NCI-H1417 treated with DMSO at 0.1 percent for 48 hours (cell line): ENCODE measurements at regions not wholly inside any gene's neighbourhood (a gene's known extent, or its start where the extent isn't known, plus 50 kb on each side); places are given as distances from the start of the nearest gene placed in this dataset.

ENCODE experiments used
- DNase-seq: peaks from one replicate; lab custom pipeline; 2025; lab: John Stamatoyannopoulos, UW

GRCh38 chr6:81238390-81238789, 514.1 kb downstream of the TENT5A start:
- DNase-seq: no peak

- no peak for DNase-seq
Observed at GRCh38 chr6:81237226-81237625, 515.3 kb downstream of the TENT5A start.

- DNase-seq: no peak
Observed at GRCh38 chr6:81235512-81235911, 517.0 kb downstream of the TENT5A start.

GRCh38 chr6:81233990-81234389, 518.5 kb downstream of the TENT5A start:
- DNase-seq: no peak

GRCh38 chr6:81228912-81229555, 523.4 kb downstream of the TENT5A start:
- no peak for DNase-seq

GRCh38 chr6:81226957-81227356, 525.5 kb downstream of the TENT5A start:
- no peak for DNase-seq

GRCh38 chr6:81216668-81217067, 535.8 kb downstream of the TENT5A start:
- no peak for DNase-seq

- DNase-seq: no peak
Observed at GRCh38 chr6:81215092-81215432, 537.4 kb downstream of the TENT5A start.

- DNase-seq: no peak
Observed at GRCh38 chr6:81214414-81215091, 537.9 kb downstream of the TENT5A start.

- DNase-seq: no peak
Observed at GRCh38 chr6:81204731-81205130, 547.8 kb downstream of the TENT5A start.

- DNase-seq: no peak
Observed at GRCh38 chr6:81194374-81194773, 558.1 kb downstream of the TENT5A start.

- DNase-seq: no peak
Observed at GRCh38 chr6:81172056-81172740, 580.3 kb downstream of the TENT5A start.

GRCh38 chr6:81169166-81169565, 583.3 kb downstream of the TENT5A start:
- no peak for DNase-seq

- DNase-seq: no peak
Observed at GRCh38 chr6:81166770-81167169, 585.7 kb downstream of the TENT5A start.

- no peak for DNase-seq
Observed at GRCh38 chr6:81158956-81159355, 593.5 kb downstream of the TENT5A start.

- DNase-seq: no peak
Observed at GRCh38 chr6:81148751-81149150, 603.7 kb downstream of the TENT5A start.

GRCh38 chr6:81145506-81145905, 607.0 kb downstream of the TENT5A start:
- no peak for DNase-seq

GRCh38 chr6:81144346-81144745, 608.1 kb downstream of the TENT5A start:
- no peak for DNase-seq

GRCh38 chr6:81138236-81138635, 614.2 kb downstream of the TENT5A start:
- no peak for DNase-seq

- DNase-seq: no peak
Observed at GRCh38 chr6:81130969-81131368, 621.5 kb downstream of the TENT5A start.

- DNase-seq: no peak
Observed at GRCh38 chr6:81130061-81130460, 622.4 kb downstream of the TENT5A start.

- DNase-seq: no peak
Observed at GRCh38 chr6:81128671-81129070, 623.8 kb downstream of the TENT5A start.

- no peak for DNase-seq
Observed at GRCh38 chr6:81126150-81126549, 626.3 kb downstream of the TENT5A start.
